ENCODE measurements at regions not wholly inside any gene's neighbourhood (a gene's known extent, or its start where the extent isn't known, plus 50 kb on each side); places are given as distances from the start of the nearest gene placed in this dataset.

GRCh38 chr21:38741950-38742256 lies 63.8 kb upstream of the ETS2 start:
- Histone ChIP-seq H3K9ac (ENCODE audit: insufficient read depth, low read depth, low read length) (no peak overlapping the region), H3K27ac (ENCODE audit: extremely low read length, insufficient read depth, low read length) (no peak overlapping the region), H3K79me2 (ENCODE audit: insufficient read depth, low read length) (no peaks in the 10 kb centered on the region), H3K36me3 (replicated peaks in 1 of 2; ENCODE audit: control insufficient read depth in 1 of 2, insufficient read depth in 2 of 2, low read length in 2 of 2) (no peaks in the 10 kb centered on the region), H4K20me1 (ENCODE audit: insufficient read depth, low read length) (no peaks in the 10 kb centered on the region), H3K27me3 (ENCODE audit: control insufficient read depth in 1 of 2, insufficient read depth in 2 of 2, low read length in 2 of 2) (no peaks in the 10 kb centered on the region), H3K4me3 (replicated peaks in 1 of 3; ENCODE audit: insufficient read depth in 1 of 3, low read depth in 2 of 3, low read length in 3 of 3) (no peak overlapping the region), H3K4me1 (ENCODE audit: insufficient read depth, low read length) (peaks cover 15% of the 10 kb centered on the region), H3K4me2 (ENCODE audit: low read depth, low read length) (no peak overlapping the region), H3K9me3 (ENCODE audit: low read length) (peaks cover 5% of the 10 kb centered on the region), H2AFZ (ENCODE audit: low read length) (no peak overlapping the region)
- DNase-seq (ENCODE audit: low spot score): no peak
- no TSS peak for BruUV-seq (replicated peaks)
- 49% methylated on average over 5 of the region's 5 CpGs for WGBS (ENCODE audit: low lambda C conversion rate)
- ChIA-PET POLR2A (no interaction called here), CTCF (ENCODE audit: low intra/inter-chr PET ratio, low total read pairs) (no interaction called here)
- ATAC-seq: no peak
- no peak for TF ChIP-seq ARNTL (CRISPR knock-in tag; IDR thresholded peaks at IDR 0.05)
- no peak for TF ChIP-seq FOXP4 (CRISPR knock-in tag; IDR thresholded peaks at IDR 0.05)
- no peak for TF ChIP-seq ZNF256 (CRISPR knock-in tag; conservative IDR thresholded peaks at IDR 0.05)
- no peak for TF ChIP-seq FOXJ3 (CRISPR knock-in tag; IDR thresholded peaks at IDR 0.05; ENCODE audit: borderline replicate concordance)
- no peak for TF ChIP-seq ELF4 (CRISPR knock-in tag; IDR thresholded peaks at IDR 0.05; ENCODE audit: borderline replicate concordance)
- TF ChIP-seq ZBTB10 (CRISPR knock-in tag; IDR thresholded peaks at IDR 0.05; ENCODE audit: borderline replicate concordance): no peak
- no peak for TF ChIP-seq MTF1 (CRISPR knock-in tag; IDR thresholded peaks at IDR 0.05)
- no peak for TF ChIP-seq ZNF281 (CRISPR knock-in tag; IDR thresholded peaks at IDR 0.05; ENCODE audit: borderline replicate concordance)
- TF ChIP-seq ZNF503 (CRISPR knock-in tag; IDR thresholded peaks at IDR 0.05): no peak
- no peak for TF ChIP-seq TBP (CRISPR knock-in tag; IDR thresholded peaks at IDR 0.05)
- no peak for TF ChIP-seq AHR (CRISPR knock-in tag; IDR thresholded peaks at IDR 0.05)
- in situ Hi-C loops (cut with HindIII; ENCODE audit: extremely low pct_ligation_motif_present, low pct_unique_long_range_greater_than_20kb): no loop called here
- no peak for FAIRE-seq
- intact Hi-C loops (cut with micrococcal nuclease; ENCODE audit: unreplicated experiment): no loop called here
